MM.1S (cell line): ENCODE measurements at regions not wholly inside any gene's neighbourhood (a gene's known extent, or its start where the extent isn't known, plus 50 kb on each side); places are given as distances from the start of the nearest gene placed in this dataset.

Source experiments
- CTCF ChIP-seq: fragments of 300-600 bp; sonication (generic); IDR thresholded peaks from 2 replicates; pipeline ENCODE4 v1.5.1; 2016; ENCODE audit warnings: antibody characterized with exemption, low read length, mixed read lengths
- EZH2 ChIP-seq: fragments of 300-600 bp; sonication (generic); optimal IDR thresholded peaks from 2 replicates; pipeline ENCODE3; 2017; ENCODE audit warnings: low read depth, mild to moderate bottlenecking, antibody characterized with exemption, low read length, mixed read lengths
- EZH2phosphoT487 ChIP-seq: fragments of 300-600 bp; sonication (generic); IDR thresholded peaks from 2 replicates; pipeline ENCODE4 v1.6.1; 2018; ENCODE audit warnings: antibody characterized with exemption, low read length

- TF ChIP-seq CTCF (no peak), EZH2 (no peak), EZH2phosphoT487 (no peak)
These were observed 501.2 kb upstream of the CNTN3 start for GRCh38 chr3:75115695-75116094.
